Activated naive CD8-positive, alpha-beta T cell treated with anti-CD3 and anti-CD28 coated beads, Interleukin-2, amount 50 U/mL, for 16 hours (primary cell): ENCODE measurements at regions not wholly inside any gene's neighbourhood (a gene's known extent, or its start where the extent isn't known, plus 50 kb on each side); places are given as distances from the start of the nearest gene placed in this dataset.

Source experiments
- DNase-seq: peaks from one replicate; pipeline ENCODE4 v3.0.0-alpha.2; 2020; ENCODE audit warnings: low read depth, low spot score

DNA sequence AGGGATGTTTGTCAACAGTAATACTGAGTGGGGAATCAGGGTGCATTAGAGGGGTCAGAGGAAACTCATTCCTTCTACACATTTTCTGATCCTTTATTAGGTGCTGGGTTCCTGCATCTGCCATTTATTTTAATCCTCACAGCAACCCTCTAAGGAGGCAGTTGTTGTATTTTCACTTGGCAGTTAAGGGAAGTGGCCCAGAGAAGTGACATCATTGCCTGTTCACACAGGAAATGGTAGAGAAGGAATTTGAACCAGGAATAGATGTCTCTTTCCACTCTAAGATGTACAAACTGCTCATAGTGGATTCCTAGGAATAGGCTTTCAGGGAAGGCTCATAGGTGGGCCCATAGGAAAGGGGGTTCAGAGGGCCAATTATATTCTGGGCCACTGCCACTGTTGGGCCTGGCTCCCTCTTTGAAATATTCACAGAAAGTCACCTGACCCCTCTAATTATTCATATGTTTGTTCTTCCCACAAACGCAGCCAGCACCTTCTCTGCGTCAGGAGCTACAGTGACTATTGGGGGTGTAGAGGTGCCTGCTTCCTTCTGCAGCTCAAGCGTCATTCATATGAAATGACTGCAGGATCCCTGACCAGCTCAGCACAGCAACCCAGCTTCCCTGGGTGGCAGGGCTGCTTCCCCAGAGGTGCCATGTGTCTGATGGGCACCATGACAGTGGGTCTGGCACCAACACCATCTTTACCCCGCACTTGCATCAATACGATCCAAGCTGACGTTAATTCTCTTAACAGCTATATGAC lies 163.9 kb upstream of the SMAD3 start:
- DNase-seq = no peak

DNA sequence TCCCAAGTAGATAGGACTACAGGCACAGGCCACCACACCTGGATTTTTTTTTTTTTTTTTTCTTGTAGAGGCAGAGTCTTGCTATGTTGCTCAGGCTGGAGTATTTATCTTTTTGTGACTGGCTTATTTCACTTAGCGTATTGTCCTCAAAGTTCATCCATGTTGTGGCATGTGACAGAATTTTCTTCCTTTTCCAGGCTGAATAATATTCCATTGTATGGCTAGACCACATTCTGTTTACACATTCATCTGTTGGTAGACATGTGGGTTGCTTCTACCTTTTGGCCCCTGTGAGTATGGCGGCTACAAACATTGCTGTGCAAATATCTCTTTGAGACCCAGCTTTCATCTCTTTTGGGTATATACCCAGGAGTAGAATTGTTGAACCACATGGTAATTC lies 160.2 kb upstream of the SMAD3 start:
- no peak for DNase-seq

DNA sequence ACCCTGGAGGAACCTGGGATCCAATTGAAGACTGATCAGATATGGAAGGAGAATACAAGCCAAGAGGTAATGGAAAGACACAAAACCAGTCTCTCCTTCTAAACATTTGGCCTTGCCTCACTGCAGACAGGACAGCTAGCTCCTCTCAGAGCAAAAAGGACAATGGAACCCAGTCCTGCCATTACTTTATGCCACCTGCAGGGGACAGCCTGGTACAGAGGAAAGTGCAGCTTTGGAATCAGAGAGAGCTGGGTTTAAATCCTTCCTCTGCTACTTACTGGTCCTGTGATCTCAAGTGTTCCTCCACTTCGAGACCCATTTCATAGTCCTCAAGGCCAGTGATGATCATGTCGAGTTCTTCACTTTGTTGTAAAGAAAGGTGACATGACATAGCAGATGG lies 159.4 kb upstream of the SMAD3 start:
- no peak for DNase-seq

DNA sequence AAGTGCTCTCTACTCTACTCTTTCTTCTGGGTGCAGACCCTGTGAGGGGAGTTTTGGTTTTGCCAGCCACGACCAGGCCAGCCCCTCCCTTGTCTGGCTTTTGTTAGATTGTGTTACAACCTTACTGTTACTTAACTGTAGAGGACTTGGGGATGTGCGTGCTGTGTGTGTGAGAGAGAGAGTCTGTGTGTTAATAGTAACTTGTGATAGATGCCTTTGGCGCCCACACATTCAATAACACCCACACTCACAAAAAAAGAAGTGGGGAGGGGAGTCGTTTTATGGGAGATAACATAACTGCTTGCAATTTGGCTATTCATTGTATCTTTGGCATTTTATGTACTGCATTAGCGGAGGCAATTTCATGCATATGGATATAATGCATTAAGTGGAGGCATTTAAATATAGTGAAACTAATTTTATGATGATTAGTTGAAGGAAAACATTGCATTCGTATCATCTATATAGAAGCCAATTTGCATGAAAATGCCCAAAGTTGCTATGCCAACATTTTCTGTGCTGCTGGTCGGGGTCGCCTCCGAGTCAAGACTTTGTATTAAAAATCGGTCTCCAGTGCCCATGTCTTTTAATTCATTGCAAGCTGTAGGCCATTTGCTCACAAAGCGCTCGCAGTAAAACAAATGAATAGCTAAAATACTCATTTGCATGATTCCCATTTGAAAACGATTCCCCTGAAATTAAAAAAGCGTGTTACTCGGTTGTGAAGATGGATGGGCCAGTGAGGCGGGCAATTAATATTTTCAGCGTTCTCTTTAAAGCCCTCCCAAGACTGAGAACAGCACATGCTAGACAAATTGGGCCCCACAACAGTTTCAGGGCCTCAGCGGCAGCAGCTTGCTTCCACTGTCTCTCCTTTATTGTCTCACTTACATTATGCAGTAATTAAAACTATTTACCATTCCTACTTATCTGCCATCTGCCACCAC lies 158.5 kb upstream of the SMAD3 start:
- DNase-seq = no peak

GRCh38 chr15:66907826-66908743 lies 157.3 kb upstream of the SMAD3 start:
- DNase-seq = no peak

- DNase-seq = no peak
These were observed 156.7 kb upstream of the SMAD3 start for GRCh38 chr15:66908744-66909095.

DNA sequence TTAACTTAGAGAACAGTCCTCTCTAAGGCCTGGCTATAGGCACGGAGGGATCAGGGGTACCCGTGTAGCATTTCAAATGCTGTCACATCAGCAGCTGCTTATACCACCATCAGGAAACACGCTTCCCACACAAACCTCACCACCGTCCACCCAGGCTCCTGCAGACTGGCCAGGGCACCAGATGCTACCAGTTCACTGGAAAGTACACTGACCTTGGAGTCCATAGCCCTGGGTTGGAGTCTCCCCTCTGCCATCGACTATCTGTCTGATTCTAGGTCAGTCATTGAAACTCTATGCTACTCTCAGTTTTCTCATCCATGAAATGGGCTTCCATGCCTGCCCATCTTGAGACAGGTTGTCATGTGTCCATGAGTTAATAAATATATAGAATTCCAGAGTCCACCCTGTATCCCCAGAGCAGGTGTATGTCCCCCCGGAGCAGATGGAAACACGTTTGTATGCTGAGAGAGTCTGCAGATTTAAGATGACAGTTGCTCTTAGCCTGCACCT lies 156.0 kb upstream of the SMAD3 start:
- no peak for DNase-seq

DNA sequence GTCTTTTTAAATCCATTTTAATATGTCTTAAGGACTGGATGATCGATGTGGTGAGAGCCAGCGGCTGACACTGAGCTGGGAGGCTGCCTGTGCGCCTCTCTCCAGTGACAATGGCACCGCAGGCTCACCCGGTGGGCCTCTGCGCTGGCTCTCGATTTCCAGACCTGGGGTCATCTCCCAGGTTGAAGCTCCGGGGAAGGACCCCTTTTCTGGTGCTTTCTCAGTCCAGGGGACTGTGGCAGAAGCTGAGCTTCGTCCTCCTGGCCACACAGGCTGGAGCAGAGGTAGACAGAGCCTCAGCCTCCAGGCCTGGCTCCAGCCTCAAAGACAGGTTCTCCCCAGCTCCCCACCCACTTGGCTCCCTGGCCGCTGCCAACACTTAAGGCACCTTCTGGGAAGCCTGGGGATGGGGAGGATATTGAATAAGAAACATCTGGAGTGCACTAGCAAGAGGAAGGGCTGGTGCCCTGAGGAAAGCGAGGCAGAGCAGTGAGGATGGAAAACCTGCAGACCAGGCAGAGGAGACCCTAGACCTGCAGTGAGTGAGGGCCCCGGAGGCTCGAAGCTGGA lies 154.2 kb upstream of the SMAD3 start:
- DNase-seq = no peak

- DNase-seq = no peak
These were observed 153.4 kb upstream of the SMAD3 start for GRCh38 chr15:66912001-66912400.

DNA sequence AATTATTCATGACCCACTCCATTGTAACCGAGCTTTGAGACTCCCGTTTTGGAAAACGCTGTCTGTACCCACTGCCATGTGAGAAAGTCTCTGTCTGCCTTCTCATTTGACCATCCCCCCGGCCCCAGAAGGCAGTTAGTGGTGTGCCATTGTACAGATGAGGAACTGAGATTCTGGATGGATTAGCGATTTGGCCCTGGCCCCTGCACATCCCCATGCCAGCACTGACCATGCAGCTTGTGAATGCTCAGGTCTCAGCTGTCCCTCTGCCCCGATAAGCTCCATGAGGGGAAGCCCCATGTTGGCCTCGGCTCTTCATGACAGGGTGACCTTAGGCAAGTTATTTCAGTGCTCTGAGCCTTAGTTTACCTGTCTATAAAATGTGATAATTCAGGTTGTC lies 153.0 kb upstream of the SMAD3 start:
- no peak for DNase-seq

DNA sequence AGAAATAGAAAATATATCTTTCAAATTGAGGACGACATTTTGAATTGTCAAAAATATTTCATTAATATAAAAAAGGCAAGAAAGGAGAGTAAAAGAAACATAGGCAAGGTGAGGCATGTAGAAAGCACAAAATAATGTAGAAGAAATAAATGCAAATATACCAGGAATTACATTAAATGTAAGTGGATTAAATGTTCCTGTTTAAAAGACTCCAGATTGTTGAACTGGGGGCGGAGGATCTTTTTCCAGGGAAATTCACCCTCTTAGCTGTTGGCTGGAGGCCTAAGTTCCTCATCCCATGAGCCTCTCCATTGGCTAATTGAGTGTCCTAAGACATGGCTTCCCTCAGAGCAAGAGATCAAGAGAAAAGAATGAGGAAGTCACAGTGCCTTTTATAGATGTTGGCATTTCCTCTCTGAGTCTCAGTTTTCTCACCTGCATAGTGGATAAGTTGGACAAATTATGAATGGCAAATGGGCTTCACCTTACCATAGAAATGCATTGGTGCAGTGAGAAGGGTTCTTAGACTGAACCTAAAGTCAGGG lies 147.4 kb upstream of the SMAD3 start:
- no peak for DNase-seq

DNA sequence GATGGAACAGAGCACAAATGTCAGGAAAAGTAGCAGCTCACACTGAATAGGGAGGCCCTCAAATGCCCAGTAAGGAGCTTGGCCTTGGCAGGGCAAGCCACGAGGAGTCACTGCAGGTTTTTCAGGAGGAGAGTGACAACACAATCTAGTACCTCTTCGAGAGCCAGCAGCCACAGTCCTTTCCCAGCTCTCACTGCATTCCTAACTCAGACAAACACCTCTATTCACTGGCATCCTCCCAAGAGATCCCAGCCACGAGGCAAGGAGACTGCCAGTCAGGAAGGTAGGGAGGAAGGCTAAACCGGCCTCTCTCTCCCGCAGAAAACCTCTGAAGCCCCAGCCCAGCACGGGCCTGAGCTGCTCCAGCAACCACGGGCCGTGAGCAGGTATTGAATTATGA lies 146.0 kb upstream of the SMAD3 start:
- DNase-seq = no peak

- no peak for DNase-seq
These were observed 144.0 kb upstream of the SMAD3 start for GRCh38 chr15:66921319-66921915.

GRCh38 chr15:66922608-66923007 lies 142.8 kb upstream of the SMAD3 start:
- no peak for DNase-seq

DNA sequence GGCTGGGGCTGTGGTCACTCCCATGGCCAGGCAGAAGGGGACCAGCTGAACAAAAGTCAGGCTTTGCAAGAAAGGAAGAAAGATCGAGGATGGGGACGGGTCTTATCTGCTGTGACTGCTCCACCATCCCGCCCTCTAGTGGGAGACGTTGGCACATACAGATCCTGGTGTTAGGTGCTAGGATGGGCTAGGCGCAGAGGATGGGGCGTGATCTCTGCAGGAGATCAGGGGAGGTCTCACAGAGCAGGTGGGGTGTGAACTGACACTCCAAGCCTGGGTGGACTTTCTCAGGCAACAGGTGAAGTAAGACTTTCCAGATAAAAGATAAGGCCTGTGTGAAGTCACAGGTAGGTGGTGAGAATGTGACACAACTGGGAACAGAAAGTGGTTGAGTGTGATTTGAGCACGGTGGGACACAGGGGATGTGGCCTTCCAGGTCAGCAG lies 141.9 kb upstream of the SMAD3 start:
- DNase-seq = no peak

- DNase-seq = no peak
These were observed 140.5 kb upstream of the SMAD3 start for GRCh38 chr15:66924889-66925288.

GRCh38 chr15:66925721-66926120 lies 139.7 kb upstream of the SMAD3 start:
- DNase-seq = no peak

DNA sequence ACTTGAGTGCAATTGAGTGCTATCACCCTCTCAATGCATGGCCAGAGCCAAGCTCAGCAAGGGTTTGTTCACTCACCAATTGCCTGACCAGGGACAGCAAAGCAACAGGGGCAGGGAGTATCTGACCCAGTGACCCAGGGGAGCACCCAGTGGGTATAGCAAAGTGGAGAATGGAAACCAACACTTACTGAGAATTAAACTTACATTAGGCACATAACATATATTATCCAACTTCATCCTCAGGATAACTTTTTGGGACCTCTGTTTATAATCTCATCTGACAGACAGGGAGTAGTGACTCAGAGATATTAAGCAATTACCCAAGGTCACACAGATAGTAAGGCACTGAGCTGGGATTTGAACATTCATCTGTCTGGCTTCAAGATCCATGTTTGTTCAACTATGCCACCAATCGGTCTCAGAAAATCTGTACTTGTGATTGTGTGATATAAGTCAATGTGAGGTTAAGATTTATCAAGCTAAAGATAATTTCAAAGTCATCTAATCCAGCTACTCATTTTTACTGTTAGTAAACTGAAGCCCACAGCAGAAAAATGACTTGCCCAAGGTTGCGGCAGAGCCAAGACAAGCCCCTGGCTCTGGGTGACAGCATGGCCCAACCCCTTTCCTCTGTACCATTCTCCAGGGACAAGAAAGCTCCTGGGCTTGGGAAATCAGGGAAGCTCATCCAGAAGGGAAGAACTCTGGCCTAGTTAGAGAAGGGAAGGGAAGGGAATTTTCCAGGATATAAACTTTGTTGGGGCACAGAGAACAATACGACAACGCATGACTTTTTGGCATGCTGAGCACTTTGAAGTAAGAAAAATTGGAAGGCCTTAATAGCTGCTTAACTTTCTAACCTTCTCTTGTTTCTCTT lies 138.0 kb upstream of the SMAD3 start:
- no peak for DNase-seq

- no peak for DNase-seq
These were observed 137.3 kb upstream of the SMAD3 start for GRCh38 chr15:66928101-66928500.

- DNase-seq = no peak
These were observed 136.6 kb upstream of the SMAD3 start for GRCh38 chr15:66928784-66929183.
